ENCODE measurements at regions not wholly inside any gene's neighbourhood (a gene's known extent, or its start where the extent isn't known, plus 50 kb on each side); places are given as distances from the start of the nearest gene placed in this dataset.

DNA sequence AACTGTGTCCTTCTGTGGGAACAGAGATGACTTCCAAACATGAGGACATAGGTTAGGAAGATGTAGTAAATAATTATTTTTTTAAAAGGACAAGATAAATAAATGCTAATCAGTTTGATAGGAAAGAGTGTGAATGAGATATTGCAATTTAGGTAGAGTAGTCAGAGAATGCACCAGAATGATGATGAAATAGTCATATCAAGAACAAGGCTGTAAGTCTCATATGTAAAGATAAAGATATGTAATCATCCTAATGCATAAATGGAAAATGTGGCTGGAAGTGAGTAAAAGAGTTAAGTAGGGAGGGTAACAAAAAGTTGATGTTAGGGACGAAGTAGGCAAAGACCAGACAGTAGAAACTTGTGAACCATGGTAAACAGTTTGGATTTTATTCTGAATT, 1041.7 kb upstream of the MIR17HG start:
- H3F3A ChIP-seq (ENCODE audit: insufficient read depth) = no peaks in the 10 kb centered on the region
- H3K9ac ChIP-seq (ENCODE audit: low read length) = no peak overlapping the region
- H2AFZ ChIP-seq (ENCODE audit: low read depth, low read length, severe bottlenecking) = no peak overlapping the region
- no peak overlapping the region for H3K4me2 ChIP-seq (ENCODE audit: low read depth, low read length, poor library complexity, severe bottlenecking)
- TF ChIP-seq EZH2phosphoT487 (conservative IDR thresholded peaks at IDR 0.05; ENCODE audit: low read length) = no peak
- TF ChIP-seq, protein P1, sequence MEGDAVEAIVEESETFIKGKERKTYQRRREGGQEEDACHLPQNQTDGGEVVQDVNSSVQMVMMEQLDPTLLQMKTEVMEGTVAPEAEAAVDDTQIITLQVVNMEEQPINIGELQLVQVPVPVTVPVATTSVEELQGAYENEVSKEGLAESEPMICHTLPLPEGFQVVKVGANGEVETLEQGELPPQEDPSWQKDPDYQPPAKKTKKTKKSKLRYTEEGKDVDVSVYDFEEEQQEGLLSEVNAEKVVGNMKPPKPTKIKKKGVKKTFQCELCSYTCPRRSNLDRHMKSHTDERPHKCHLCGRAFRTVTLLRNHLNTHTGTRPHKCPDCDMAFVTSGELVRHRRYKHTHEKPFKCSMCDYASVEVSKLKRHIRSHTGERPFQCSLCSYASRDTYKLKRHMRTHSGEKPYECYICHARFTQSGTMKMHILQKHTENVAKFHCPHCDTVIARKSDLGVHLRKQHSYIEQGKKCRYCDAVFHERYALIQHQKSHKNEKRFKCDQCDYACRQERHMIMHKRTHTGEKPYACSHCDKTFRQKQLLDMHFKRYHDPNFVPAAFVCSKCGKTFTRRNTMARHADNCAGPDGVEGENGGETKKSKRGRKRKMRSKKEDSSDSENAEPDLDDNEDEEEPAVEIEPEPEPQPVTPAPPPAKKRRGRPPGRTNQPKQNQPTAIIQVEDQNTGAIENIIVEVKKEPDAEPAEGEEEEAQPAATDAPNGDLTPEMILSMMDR (IDR thresholded peaks at IDR 0.05; ENCODE audit: insufficient read depth, low read length, poor library complexity, severe bottlenecking) = no peak
- H3K27ac ChIP-seq (ENCODE audit: low read depth, low read length) = no peak overlapping the region
- no peaks in the 10 kb centered on the region for H4K20me1 ChIP-seq (ENCODE audit: low read depth, low read length)
- no peaks in the 10 kb centered on the region for H3K27me3 ChIP-seq (ENCODE audit: low read length)
- no peaks in the 10 kb centered on the region for H3K79me2 ChIP-seq (ENCODE audit: insufficient read depth, low read length)
- H3K4me3 ChIP-seq (ENCODE audit: insufficient read depth, low read length, poor library complexity, severe bottlenecking) = no peak overlapping the region
- no peaks in the 10 kb centered on the region for H3K9me2 ChIP-seq (replicated peaks; ENCODE audit: insufficient read depth, low read length)
- H3K36me3 ChIP-seq (ENCODE audit: low read length) = no peaks in the 10 kb centered on the region
- no peaks in the 10 kb centered on the region for H3K9me3 ChIP-seq (ENCODE audit: insufficient read depth, low read length)

GRCh38 chr13:90307136-90307535, 1040.4 kb upstream of the MIR17HG start:
- Histone ChIP-seq H3K4me2 (ENCODE audit: low read depth, low read length, poor library complexity, severe bottlenecking) (no peak overlapping the region), H3K4me3 (ENCODE audit: insufficient read depth, low read length, poor library complexity, severe bottlenecking) (no peak overlapping the region), H2AFZ (ENCODE audit: low read depth, low read length, severe bottlenecking) (no peak overlapping the region), H3K36me3 (ENCODE audit: low read length) (no peaks in the 10 kb centered on the region), H4K20me1 (ENCODE audit: low read depth, low read length) (no peaks in the 10 kb centered on the region), H3K27ac (ENCODE audit: low read depth, low read length) (no peak overlapping the region), H3K27me3 (ENCODE audit: low read length) (no peaks in the 10 kb centered on the region), H3K9me3 (ENCODE audit: insufficient read depth, low read length) (no peaks in the 10 kb centered on the region), H3K9ac (ENCODE audit: low read length) (no peak overlapping the region), H3K9me2 (replicated peaks; ENCODE audit: insufficient read depth, low read length) (no peaks in the 10 kb centered on the region), H3K79me2 (ENCODE audit: insufficient read depth, low read length) (no peaks in the 10 kb centered on the region), H3F3A (ENCODE audit: insufficient read depth) (no peaks in the 10 kb centered on the region)
- no peak for TF ChIP-seq EZH2phosphoT487 (conservative IDR thresholded peaks at IDR 0.05; ENCODE audit: low read length)
- TF ChIP-seq, protein P1 (IDR thresholded peaks at IDR 0.05; ENCODE audit: insufficient read depth, low read length, poor library complexity, severe bottlenecking) = no peak

- Histone ChIP-seq H3K27me3 (ENCODE audit: low read length) (no peaks in the 10 kb centered on the region), H3K4me2 (ENCODE audit: low read depth, low read length, poor library complexity, severe bottlenecking) (no peak overlapping the region), H2AFZ (ENCODE audit: low read depth, low read length, severe bottlenecking) (no peak overlapping the region), H4K20me1 (ENCODE audit: low read depth, low read length) (no peaks in the 10 kb centered on the region), H3K36me3 (ENCODE audit: low read length) (no peaks in the 10 kb centered on the region), H3K27ac (ENCODE audit: low read depth, low read length) (no peak overlapping the region), H3K4me3 (ENCODE audit: insufficient read depth, low read length, poor library complexity, severe bottlenecking) (no peak overlapping the region), H3F3A (ENCODE audit: insufficient read depth) (no peaks in the 10 kb centered on the region), H3K9me2 (replicated peaks; ENCODE audit: insufficient read depth, low read length) (no peaks in the 10 kb centered on the region), H3K9me3 (ENCODE audit: insufficient read depth, low read length) (no peaks in the 10 kb centered on the region), H3K79me2 (ENCODE audit: insufficient read depth, low read length) (no peaks in the 10 kb centered on the region), H3K9ac (ENCODE audit: low read length) (no peak overlapping the region)
- TF ChIP-seq, protein P1 (IDR thresholded peaks at IDR 0.05; ENCODE audit: insufficient read depth, low read length, poor library complexity, severe bottlenecking) = no peak
- no peak for TF ChIP-seq EZH2phosphoT487 (conservative IDR thresholded peaks at IDR 0.05; ENCODE audit: low read length)
Measured at GRCh38 chr13:90308249-90308648, 1039.2 kb upstream of the MIR17HG start.
